ENCODE measurements at regions not wholly inside any gene's neighbourhood (a gene's known extent, or its start where the extent isn't known, plus 50 kb on each side); places are given as distances from the start of the nearest gene placed in this dataset.
"Not testable (repeated sequence)": the region's sequence is repeated elsewhere in the genome, so short reads cannot be mapped to it uniquely, and the experiment has no call there.

GRCh38 chr6:154623391-154623790 is 109.8 kb upstream of the SCAF8 start:
- no peak for DNase-seq (ENCODE audit: low read depth)
- no peak overlapping the region for H3K4me3 ChIP-seq (ENCODE audit: low read depth, low read length)

- no peak for DNase-seq (ENCODE audit: low read depth)
- H3K4me3 ChIP-seq (ENCODE audit: low read depth, low read length) = no peak overlapping the region
Observed at GRCh38 chr6:154624038-154624599, 109.1 kb upstream of the SCAF8 start.

GRCh38 chr6:154624727-154625126 is 108.5 kb upstream of the SCAF8 start:
- not testable (repeated sequence) for DNase-seq (ENCODE audit: low read depth); H3K4me3 ChIP-seq (ENCODE audit: low read depth, low read length)

DNA sequence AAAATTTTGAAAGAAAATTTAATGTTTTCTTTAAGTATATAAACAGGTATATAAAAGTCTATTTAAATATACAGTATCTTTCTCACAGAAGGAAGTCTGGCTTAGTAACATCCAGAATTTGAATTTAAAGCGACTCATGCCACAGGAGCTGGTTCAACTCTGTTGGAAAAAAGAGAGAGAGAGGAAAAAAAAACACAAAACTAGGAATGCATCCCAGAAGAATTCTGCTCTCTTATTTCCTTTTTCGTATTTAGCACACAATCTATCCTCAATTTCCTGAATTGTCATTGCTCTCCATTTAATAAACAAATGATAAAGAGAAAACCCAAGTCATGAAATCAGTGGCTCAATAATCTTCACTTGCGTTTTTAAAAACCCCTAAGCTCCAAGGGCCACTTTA is 107.5 kb upstream of the SCAF8 start:
- no peak for DNase-seq (ENCODE audit: low read depth)
- H3K4me3 ChIP-seq (ENCODE audit: low read depth, low read length) = no peak overlapping the region

DNA sequence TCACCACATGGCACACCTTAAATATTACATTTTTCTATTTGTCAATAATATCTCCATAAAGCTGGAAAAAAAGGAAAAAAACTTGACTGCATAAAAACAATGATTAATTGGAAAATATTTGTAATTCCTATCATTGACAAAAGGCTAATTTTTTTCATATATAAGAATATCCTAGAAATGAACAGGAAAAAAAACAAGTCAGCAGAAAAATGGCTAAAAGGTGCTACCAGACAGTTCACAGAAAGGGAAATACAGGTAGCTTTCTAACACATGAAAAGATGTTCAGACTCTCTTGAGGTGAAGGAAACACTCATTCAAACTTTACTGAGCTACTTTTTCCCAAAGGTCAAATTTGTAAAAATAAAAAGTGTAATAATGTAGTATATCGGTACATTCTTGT is 104.1 kb upstream of the SCAF8 start:
- no peak for DNase-seq (ENCODE audit: low read depth)
- no peak overlapping the region for H3K4me3 ChIP-seq (ENCODE audit: low read depth, low read length)

DNA sequence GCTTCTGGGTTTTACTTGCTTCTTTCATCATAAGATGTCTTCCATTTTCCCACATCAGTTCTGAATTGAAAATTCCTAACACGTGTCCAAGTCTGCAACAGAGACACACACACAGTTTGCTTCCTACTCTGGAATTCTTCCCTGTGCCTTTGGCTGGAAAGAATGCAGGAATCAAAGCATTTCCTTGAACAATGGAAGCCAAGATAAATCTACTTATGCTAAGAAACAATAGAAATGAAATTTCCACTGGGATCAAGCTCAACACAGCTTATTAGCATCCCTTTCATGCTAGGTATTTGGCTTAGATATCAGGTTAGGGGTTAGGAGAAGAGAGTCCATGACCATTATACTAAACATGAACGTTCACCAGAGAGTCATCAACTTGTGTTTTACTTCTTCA is 101.1 kb upstream of the SCAF8 start:
- no peak overlapping the region for H3K4me3 ChIP-seq (ENCODE audit: low read depth, low read length)
- DNase-seq (ENCODE audit: low read depth) = no peak

- H3K4me3 ChIP-seq (ENCODE audit: low read depth, low read length) = no peak overlapping the region
- DNase-seq (ENCODE audit: low read depth) = no peak
Observed at GRCh38 chr6:154637392-154637791, 95.8 kb upstream of the SCAF8 start.

GRCh38 chr6:154638369-154638768 is 94.8 kb upstream of the SCAF8 start:
- H3K4me3 ChIP-seq (ENCODE audit: low read depth, low read length) = no peak overlapping the region
- DNase-seq (ENCODE audit: low read depth) = no peak

- not testable (repeated sequence) for DNase-seq (ENCODE audit: low read depth); H3K4me3 ChIP-seq (ENCODE audit: low read depth, low read length)
Observed at GRCh38 chr6:154639196-154639595, 94.0 kb upstream of the SCAF8 start.

- no peak for DNase-seq (ENCODE audit: low read depth)
- no peak overlapping the region for H3K4me3 ChIP-seq (ENCODE audit: low read depth, low read length)
Observed at GRCh38 chr6:154648188-154648887, 84.9 kb upstream of the SCAF8 start.

DNA sequence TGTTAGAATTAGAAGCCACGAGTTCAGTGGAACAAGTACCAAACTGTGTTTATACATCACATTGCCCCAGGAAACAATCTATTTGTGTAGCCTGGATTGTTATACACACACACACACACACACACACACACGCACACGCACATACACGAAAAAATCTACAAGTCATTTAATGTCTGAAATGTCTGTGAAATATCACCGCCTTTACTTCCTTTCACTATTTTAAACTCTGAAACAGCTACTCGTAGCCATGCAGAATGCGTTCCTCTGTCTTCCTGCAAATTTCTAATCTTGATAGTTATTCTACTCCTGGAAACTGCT is 84.4 kb upstream of the SCAF8 start:
- no peak overlapping the region for H3K4me3 ChIP-seq (ENCODE audit: low read depth, low read length)
- DNase-seq (ENCODE audit: low read depth) = no peak

DNA sequence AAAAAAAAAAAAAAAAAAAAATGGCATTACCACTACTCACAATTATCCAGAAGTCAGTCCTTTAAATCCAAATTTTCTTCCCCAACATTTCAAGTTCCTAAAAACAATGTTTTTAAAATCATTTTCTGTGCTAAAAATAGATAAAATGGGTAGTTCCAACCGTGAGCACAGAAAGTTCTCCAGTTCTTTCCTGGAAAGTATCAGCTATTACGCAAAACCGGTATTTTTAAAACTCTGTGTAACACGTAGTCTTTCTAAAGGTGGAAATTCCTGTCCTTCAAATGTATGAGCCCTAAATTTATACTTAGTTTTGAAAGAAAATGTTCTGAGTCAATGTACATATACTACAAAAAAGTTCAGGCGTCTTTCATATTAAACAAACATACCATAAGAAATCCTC is 83.5 kb upstream of the SCAF8 start:
- DNase-seq (ENCODE audit: low read depth) = no peak
- H3K4me3 ChIP-seq (ENCODE audit: low read depth, low read length) = no peak overlapping the region

DNA sequence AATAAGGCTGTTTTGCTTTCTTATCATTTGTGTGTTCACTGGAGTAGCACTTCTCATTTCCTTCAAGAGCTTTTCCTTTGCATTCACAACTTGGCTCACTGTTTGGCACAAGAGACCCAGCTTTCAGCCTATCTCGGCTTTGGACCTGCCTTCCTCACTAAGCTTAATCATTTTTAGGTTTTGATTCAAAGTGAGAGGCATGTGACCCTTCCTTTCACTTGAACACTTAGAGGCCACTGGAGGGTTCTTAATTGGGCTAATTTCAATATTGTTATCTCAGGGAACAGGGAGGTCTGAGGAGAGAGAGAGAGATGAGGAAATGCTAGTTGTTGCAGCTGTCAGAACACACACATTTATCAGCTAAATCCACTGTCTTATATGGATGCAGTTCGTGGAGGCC is 82.9 kb upstream of the SCAF8 start:
- no peak for DNase-seq (ENCODE audit: low read depth)
- H3K4me3 ChIP-seq (ENCODE audit: low read depth, low read length) = no peak overlapping the region

DNA sequence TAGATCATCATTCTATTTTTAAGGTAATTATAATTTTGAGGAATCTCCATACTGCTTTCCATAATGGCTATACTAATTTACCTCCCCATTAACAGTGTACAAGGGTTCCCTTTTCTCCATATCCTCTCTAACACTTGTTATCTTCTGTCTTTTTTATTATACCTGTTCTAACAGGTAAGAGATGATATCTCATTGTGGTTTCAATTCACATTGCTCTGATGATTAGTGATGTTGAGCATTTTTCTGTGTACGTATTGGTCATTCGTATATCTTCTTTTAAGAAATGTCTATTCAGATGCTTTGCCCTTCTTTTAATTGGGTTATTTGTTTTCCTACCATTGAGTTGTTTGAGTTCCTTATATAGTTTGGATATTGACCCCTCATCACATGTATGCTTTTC is 81.6 kb upstream of the SCAF8 start:
- H3K4me3 ChIP-seq (ENCODE audit: low read depth, low read length) = no peak overlapping the region
- DNase-seq (ENCODE audit: low read depth) = no peak

- no peak overlapping the region for H3K4me3 ChIP-seq (ENCODE audit: low read depth, low read length)
- no peak for DNase-seq (ENCODE audit: low read depth)
Observed at GRCh38 chr6:154653385-154653784, 79.8 kb upstream of the SCAF8 start.

- DNase-seq (ENCODE audit: low read depth) = peak; percentile 69
- H3K4me3 ChIP-seq (ENCODE audit: low read depth, low read length) = no peak overlapping the region
Observed at GRCh38 chr6:154653853-154654252, 79.4 kb upstream of the SCAF8 start.

- DNase-seq (ENCODE audit: low read depth) = no peak
Observed at GRCh38 chr6:154656660-154657059, 76.6 kb upstream of the SCAF8 start.

GRCh38 chr6:154661768-154662167 is 71.4 kb upstream of the SCAF8 start:
- DNase-seq (ENCODE audit: low read depth) = no peak
- no peak overlapping the region for H3K4me3 ChIP-seq (ENCODE audit: low read depth, low read length)

More at GRCh38 chr6:154656660-154657059, 76.6 kb upstream of the SCAF8 start:
- H3K4me3 ChIP-seq (ENCODE audit: low read depth, low read length) = no peak overlapping the region

DNA sequence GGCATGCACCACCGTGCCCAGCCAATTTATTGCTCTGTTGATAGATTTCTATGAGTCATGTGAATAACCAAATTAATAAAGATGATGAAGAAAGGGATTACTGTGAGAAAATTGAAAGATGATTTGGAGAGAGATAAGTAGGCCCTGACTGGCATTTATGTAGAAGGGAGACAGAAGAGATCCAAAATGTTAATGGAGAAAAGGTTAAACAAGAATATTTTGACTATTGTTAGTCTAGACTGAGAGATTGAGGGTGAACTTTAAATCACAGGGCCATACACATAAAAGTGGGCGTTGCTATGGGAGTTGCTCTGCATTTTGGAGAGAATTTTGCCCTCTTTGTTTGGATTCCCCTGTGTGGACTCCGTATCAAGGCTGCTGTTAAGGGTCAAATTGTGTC is 68.9 kb upstream of the SCAF8 start:
- DNase-seq (ENCODE audit: low read depth) = no peak

DNA sequence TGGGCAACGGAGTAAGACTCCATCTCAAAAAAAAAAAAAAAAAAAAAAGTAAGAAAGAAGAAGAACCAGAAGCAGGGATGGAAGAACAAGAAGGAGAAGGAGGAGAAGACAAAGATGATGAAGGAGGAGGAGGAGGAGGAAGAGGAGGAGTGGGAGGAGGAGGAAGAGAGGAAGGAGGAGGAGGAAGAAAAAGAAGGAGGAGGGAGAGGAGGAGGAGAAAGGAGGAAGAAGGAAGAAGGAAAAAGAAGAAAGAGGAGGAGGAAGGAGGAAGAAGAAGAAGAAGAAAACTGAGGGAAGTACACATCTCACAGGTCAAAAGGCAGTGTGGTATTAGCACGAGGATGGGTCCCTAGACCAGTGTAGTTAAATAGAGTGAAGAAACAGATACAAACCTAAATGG is 65.1 kb upstream of the SCAF8 start:
- no peak overlapping the region for H3K4me3 ChIP-seq (ENCODE audit: low read depth, low read length)
- DNase-seq (ENCODE audit: low read depth) = no peak

More for the DNA sequence above, 68.9 kb upstream of the SCAF8 start:
- H3K4me3 ChIP-seq (ENCODE audit: low read depth, low read length) = no peak overlapping the region

DNA sequence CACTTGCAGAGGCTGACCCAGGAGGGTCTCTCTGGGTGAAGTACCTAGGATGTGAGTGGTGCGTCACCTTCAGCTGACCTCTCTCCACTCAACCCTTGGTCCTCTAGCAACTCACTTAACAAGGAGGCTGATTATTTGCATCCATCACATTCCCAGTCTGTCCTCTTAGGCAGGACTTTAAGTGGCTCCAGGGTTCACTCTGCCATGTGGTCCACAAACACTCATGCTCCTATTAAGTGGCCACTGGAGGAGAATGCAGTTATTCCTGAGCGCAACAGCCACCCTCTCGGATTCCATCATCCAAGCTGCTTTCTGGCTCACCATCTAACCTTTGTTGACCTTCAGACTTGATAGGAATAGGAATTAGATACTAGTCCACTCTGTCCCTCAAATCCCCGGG is 61.1 kb upstream of the SCAF8 start:
- no peak overlapping the region for H3K4me3 ChIP-seq (ENCODE audit: low read depth, low read length)
- no peak for DNase-seq (ENCODE audit: low read depth)

GRCh38 chr6:154673919-154674318 is 59.3 kb upstream of the SCAF8 start:
- no peak for DNase-seq (ENCODE audit: low read depth)
- H3K4me3 ChIP-seq (ENCODE audit: low read depth, low read length) = no peak overlapping the region

Data from skeletal muscle cell (primary cell).